WTC11 (cell line): ENCODE measurements at regions not wholly inside any gene's neighbourhood (a gene's known extent, or its start where the extent isn't known, plus 50 kb on each side); places are given as distances from the start of the nearest gene placed in this dataset.

Experiments used
- ATAC-seq: fragments of 200-7000 bp; cut with Tn5 transposase; 2 replicates; pipeline ENCODE4 v1.10.0; 2021; ENCODE audit warnings: mild to moderate bottlenecking, moderate library complexity
- CTCF ChIA-PET: fragments of 300-600 bp; sonication (Branson Sonifier 250); formaldehyde crosslinking; loops from one replicate; lab custom pipeline; 2021; ENCODE audit warnings: antibody characterized with exemption; lab: Charles Lee
- POLR2A ChIA-PET: fragments of 350-600 bp; sonication (Branson Sonifier 250); formaldehyde crosslinking; loops from one replicate; lab custom pipeline; 2021; ENCODE audit warnings: antibody characterized with exemption; lab: Charles Lee
- DNase-seq: peaks from one replicate; pipeline ENCODE4 v3.0.0; 2021; ENCODE audit warnings: low spot score
- H3K27ac Mint-ChIP-seq: 2 replicates; pipeline ENCODE4 v1.8.0; 2021; ENCODE audit warnings: mixed read lengths
- H3K27me3 Mint-ChIP-seq: 2 replicates; pipeline ENCODE4 v1.8.0; 2021; ENCODE audit warnings: low read depth, mild to moderate bottlenecking, moderate library complexity, mixed read lengths
- H3K36me3 Mint-ChIP-seq: 2 replicates; pipeline ENCODE4 v1.8.0; 2021; ENCODE audit warnings: mixed read lengths
- H3K4me1 Mint-ChIP-seq: 2 replicates; pipeline ENCODE4 v1.8.0; 2022; ENCODE audit warnings: mixed read lengths
- H3K4me3 Mint-ChIP-seq: 2 replicates; pipeline ENCODE4 v1.8.0; 2021; ENCODE audit warnings: mild to moderate bottlenecking, moderate library complexity, mixed read lengths
- H3K9me3 Mint-ChIP-seq: 2 replicates; pipeline ENCODE4 v1.8.0; 2021; ENCODE audit warnings: mixed read lengths
- CREM ChIP-seq: sonication (generic); formaldehyde crosslinking; IDR thresholded peaks from 2 replicates; pipeline ENCODE4 v1.8.1; 2022; ENCODE audit warnings: mild to moderate bottlenecking, missing genetic modification reagents, moderate library complexity
- E2F4 ChIP-seq: sonication (generic); formaldehyde crosslinking; IDR thresholded peaks from 2 replicates; pipeline ENCODE4 v1.8.1; 2022; ENCODE audit warnings: low read depth, mild to moderate bottlenecking, moderate library complexity, missing genetic modification reagents, borderline replicate concordance
- E2F5 ChIP-seq: sonication (generic); formaldehyde crosslinking; IDR thresholded peaks from 2 replicates; pipeline ENCODE4 v1.8.1; 2022; ENCODE audit warnings: mild to moderate bottlenecking, moderate library complexity, missing genetic modification reagents
- ERG ChIP-seq: fragments of 250-450 bp; sonication (Bioruptor Pico); IDR thresholded peaks from 2 replicates; pipeline ENCODE4 v1.8.0; 2021; ENCODE audit warnings: mild to moderate bottlenecking
- FOXP1 ChIP-seq: sonication (generic); formaldehyde crosslinking; IDR thresholded peaks from 2 replicates; pipeline ENCODE4 v1.8.0; 2022; ENCODE audit warnings: missing genetic modification reagents, mild to moderate bottlenecking, moderate library complexity, borderline replicate concordance
- FOXP4 ChIP-seq: sonication (generic); formaldehyde crosslinking; IDR thresholded peaks from 2 replicates; pipeline ENCODE4 v1.8.0; 2022; ENCODE audit warnings: mild to moderate bottlenecking, missing genetic modification reagents
- GTF2I ChIP-seq: fragments of 250-450 bp; sonication (Bioruptor Pico); conservative IDR thresholded peaks from 2 replicates; pipeline ENCODE4 v1.4.0; 2021; ENCODE audit warnings: mild to moderate bottlenecking
- IRF1 ChIP-seq: sonication (generic); formaldehyde crosslinking; IDR thresholded peaks from 2 replicates; pipeline ENCODE4 v1.8.0; 2023; ENCODE audit warnings: missing genetic modification reagents
- IRF2 ChIP-seq: sonication (generic); formaldehyde crosslinking; IDR thresholded peaks from 2 replicates; pipeline ENCODE4 v1.8.0; 2022; ENCODE audit warnings: low read depth, missing genetic modification reagents, borderline replicate concordance
- MLX ChIP-seq: sonication (generic); formaldehyde crosslinking; IDR thresholded peaks from 2 replicates; pipeline ENCODE4 v1.8.1; 2023; ENCODE audit warnings: mild to moderate bottlenecking, missing genetic modification reagents, moderate library complexity
- NFYB ChIP-seq: sonication (generic); formaldehyde crosslinking; conservative IDR thresholded peaks from 2 replicates; pipeline ENCODE4 v1.8.0; 2022; ENCODE audit warnings: low read depth, missing genetic modification reagents
- SMAD4 ChIP-seq: sonication (generic); formaldehyde crosslinking; IDR thresholded peaks from 2 replicates; pipeline ENCODE4 v1.8.0; 2022; ENCODE audit warnings: mild to moderate bottlenecking, missing genetic modification reagents
- USF1 ChIP-seq: sonication (generic); formaldehyde crosslinking; IDR thresholded peaks from 2 replicates; pipeline ENCODE4 v1.8.0; 2022; ENCODE audit warnings: mild to moderate bottlenecking, missing genetic modification reagents
- ZBTB43 ChIP-seq: sonication (generic); formaldehyde crosslinking; IDR thresholded peaks from 2 replicates; pipeline ENCODE4 v1.8.1; 2023; ENCODE audit warnings: mild to moderate bottlenecking, missing genetic modification reagents
- ZNF232 ChIP-seq: sonication (generic); formaldehyde crosslinking; IDR thresholded peaks from 2 replicates; pipeline ENCODE4 v1.8.0; 2022; ENCODE audit warnings: mild to moderate bottlenecking, missing genetic modification reagents
- ZNF263 ChIP-seq: sonication (generic); formaldehyde crosslinking; IDR thresholded peaks from 2 replicates; pipeline ENCODE4 v1.8.1; 2022; ENCODE audit warnings: low read depth, mild to moderate bottlenecking, moderate library complexity, missing genetic modification reagents

GRCh38 chr6:106788761-106789160, 159.4 kb downstream of the QRSL1 start:
- Mint-ChIP-seq H3K4me3 (no peak overlapping the region), H3K9me3 (no peaks in the 10 kb centered on the region), H3K27me3 (no peaks in the 10 kb centered on the region), H3K36me3 (no peaks in the 10 kb centered on the region)
- POLR2A ChIA-PET, result no interaction called here
- no peak for DNase-seq
- TF ChIP-seq NFYB (CRISPR knock-in tag), result no peak
- no peak for TF ChIP-seq USF1 (CRISPR knock-in tag)
- TF ChIP-seq ERG (CRISPR knock-in tag), result no peak
- TF ChIP-seq ZNF232 (CRISPR knock-in tag), result no peak
- no peak for TF ChIP-seq E2F4
- TF ChIP-seq ZBTB43 (CRISPR knock-in tag), result no peak
- TF ChIP-seq GTF2I (CRISPR knock-in tag), result no peak
- TF ChIP-seq, all 79 proteins: peak for 0
- no peak for ATAC-seq
- CTCF ChIA-PET, result no interaction called here
- Mint-ChIP-seq H3K4me1 (0 out of 2 replicates have a peak, but pooled peaks cover 3% of the 10 kb centered on the region), H3K27ac (no peak overlapping the region)

GRCh38 chr6:106787327-106788196, 158.2 kb downstream of the QRSL1 start:
- peaks cover 14% of the 10 kb centered on the region for H3K4me1 Mint-ChIP-seq
- H3K36me3 Mint-ChIP-seq, result no peaks in the 10 kb centered on the region; the same call in 1 of the 2 replicates
- DNase-seq (no peak), ATAC-seq (no peak)
- H3K27ac Mint-ChIP-seq, result no peak overlapping the region
- H3K27me3 Mint-ChIP-seq, result no peaks in the 10 kb centered on the region
- H3K4me3 Mint-ChIP-seq, result no peak overlapping the region
- TF ChIP-seq FOXP4 (CRISPR knock-in tag) (no peak), IRF2 (no peak), MLX (CRISPR knock-in tag) (no peak), FOXP1 (no peak)
- TF ChIP-seq, all 79 proteins: peak for 0
- POLR2A ChIA-PET, result no interaction called here
- H3K9me3 Mint-ChIP-seq, result peaks cover 5% of the 10 kb centered on the region; the same call in 1 of the 2 replicates
- CTCF ChIA-PET, result no interaction called here

GRCh38 chr6:106785298-106785697, 155.9 kb downstream of the QRSL1 start:
- Mint-ChIP-seq H3K36me3 (peaks cover 17% of the 10 kb centered on the region), H3K4me3 (no peak overlapping the region), H3K9me3 (peaks cover 27% of the 10 kb centered on the region), H3K27me3 (peaks cover 4% of the 10 kb centered on the region; the same call in 1 of the 2 replicates), H3K27ac (no peak overlapping the region), H3K4me1 (peaks cover 17% of the 10 kb centered on the region)
- ChIA-PET POLR2A (no interaction called here), CTCF (no interaction called here)
- DNase-seq (no peak), ATAC-seq (no peak)
- TF ChIP-seq IRF2 (no peak), CREM (no peak), SMAD4 (no peak), E2F4 (no peak), ZNF263 (CRISPR knock-in tag) (no peak), IRF1 (no peak), E2F5 (CRISPR knock-in tag) (no peak)
